ENCODE measurements at regions not wholly inside any gene's neighbourhood (a gene's known extent, or its start where the extent isn't known, plus 50 kb on each side); places are given as distances from the start of the nearest gene placed in this dataset.

- TF ChIP-seq POLR2A (IDR thresholded peaks at IDR 0.05) (no peak), EP300 (IDR thresholded peaks at IDR 0.05) (no peak), CTCF (IDR thresholded peaks at IDR 0.05) (no peak), POLR2AphosphoS5 (IDR thresholded peaks at IDR 0.05) (no peak)
- no peaks in the 10 kb centered on the region for H3K36me3 ChIP-seq
- H3K4me1 ChIP-seq, result peaks cover 4% of the 10 kb centered on the region
- no peak overlapping the region for H3K4me3 ChIP-seq
- no peak for DNase-seq (ENCODE audit: low spot score in 2 of 2)
- WGBS, result 68% methylated on average over 5 of the region's 5 CpGs
- H3K27me3 ChIP-seq, result no peaks in the 10 kb centered on the region
- H3K9me3 ChIP-seq, result no peaks in the 10 kb centered on the region
- no peak overlapping the region for H3K27ac ChIP-seq
Measured at GRCh38 chr14:85315733-85316290, 214.1 kb upstream of the FLRT2 start.

- peaks cover 4% of the 10 kb centered on the region for H3K4me1 ChIP-seq
- H3K9me3 ChIP-seq, result no peaks in the 10 kb centered on the region
- H3K27ac ChIP-seq, result no peak overlapping the region
- WGBS, result 64% methylated on average over 2 of the region's 2 CpGs
- TF ChIP-seq CTCF (IDR thresholded peaks at IDR 0.05) (no peak), EP300 (IDR thresholded peaks at IDR 0.05) (no peak), POLR2A (IDR thresholded peaks at IDR 0.05) (no peak)
- H3K4me3 ChIP-seq, result no peak overlapping the region
- H3K27me3 ChIP-seq, result no peaks in the 10 kb centered on the region
- DNase-seq (ENCODE audit: low spot score in 2 of 2), result no peak
- H3K36me3 ChIP-seq, result no peaks in the 10 kb centered on the region
Measured at GRCh38 chr14:85316701-85317410, 213.1 kb upstream of the FLRT2 start.

GRCh38 chr14:85317491-85318021 is 212.4 kb upstream of the FLRT2 start:
- peaks cover 4% of the 10 kb centered on the region for H3K4me1 ChIP-seq
- 84% methylated on average over 3 of the region's 3 CpGs for WGBS
- no peaks in the 10 kb centered on the region for H3K36me3 ChIP-seq
- no peak overlapping the region for H3K27ac ChIP-seq
- DNase-seq (ENCODE audit: low spot score in 2 of 2), result no peak
- H3K4me3 ChIP-seq, result no peak overlapping the region
- no peaks in the 10 kb centered on the region for H3K27me3 ChIP-seq
- no peaks in the 10 kb centered on the region for H3K9me3 ChIP-seq
- TF ChIP-seq POLR2AphosphoS5 (IDR thresholded peaks at IDR 0.05), result no peak
- TF ChIP-seq CTCF (IDR thresholded peaks at IDR 0.05), result no peak

- 73% methylated on average over 5 of the region's 5 CpGs for WGBS
- no peak overlapping the region for H3K4me3 ChIP-seq
- no peaks in the 10 kb centered on the region for H3K27me3 ChIP-seq
- H3K27ac ChIP-seq, result no peak overlapping the region
- H3K36me3 ChIP-seq, result no peaks in the 10 kb centered on the region
- DNase-seq (ENCODE audit: low spot score in 2 of 2), result no peak
- peaks cover 4% of the 10 kb centered on the region for H3K4me1 ChIP-seq
- H3K9me3 ChIP-seq, result no peaks in the 10 kb centered on the region
- TF ChIP-seq EP300 (IDR thresholded peaks at IDR 0.05) (no peak), POLR2AphosphoS5 (IDR thresholded peaks at IDR 0.05) (no peak), POLR2A (IDR thresholded peaks at IDR 0.05) (no peak), CTCF (IDR thresholded peaks at IDR 0.05) (no peak)
Measured at GRCh38 chr14:85319101-85319500, 210.8 kb upstream of the FLRT2 start.

GRCh38 chr14:85319998-85320630 is 209.8 kb upstream of the FLRT2 start:
- TF ChIP-seq POLR2A (IDR thresholded peaks at IDR 0.05), result no peak
- no peak for TF ChIP-seq CTCF (IDR thresholded peaks at IDR 0.05)
- no peak for TF ChIP-seq EP300 (IDR thresholded peaks at IDR 0.05)

More at GRCh38 chr14:85319998-85320630, 209.8 kb upstream of the FLRT2 start:
- Histone ChIP-seq H3K4me1 (peaks cover 4% of the 10 kb centered on the region), H3K27me3 (no peaks in the 10 kb centered on the region), H3K27ac (no peak overlapping the region), H3K36me3 (no peaks in the 10 kb centered on the region), H3K9me3 (no peaks in the 10 kb centered on the region), H3K4me3 (no peak overlapping the region)
- DNase-seq (ENCODE audit: low spot score in 2 of 2), result no peak
- WGBS, result 49% methylated on average over 6 of the region's 6 CpGs
